Ishikawa (cell line): ENCODE measurements at regions not wholly inside any gene's neighbourhood (a gene's known extent, or its start where the extent isn't known, plus 50 kb on each side); places are given as distances from the start of the nearest gene placed in this dataset.

Source experiments
- CEBPB ChIP-seq: IDR thresholded peaks from 2 replicates; pipeline ENCODE4 v1.6.1; 2012
- CREB1 ChIP-seq: IDR thresholded peaks from 2 replicates; pipeline ENCODE4 v1.6.1; 2012; ENCODE audit warnings: low read depth
- EGR1 ChIP-seq: IDR thresholded peaks from 2 replicates; pipeline ENCODE4 v1.6.1; 2012
- EP300 ChIP-seq: IDR thresholded peaks from 2 replicates; pipeline ENCODE4 v1.6.1; 2012; ENCODE audit warnings: borderline replicate concordance
- FOXM1 ChIP-seq: IDR thresholded peaks from 2 replicates; pipeline ENCODE4 v1.6.1; 2012; ENCODE audit warnings: low read depth, borderline replicate concordance
- NFIC ChIP-seq: IDR thresholded peaks from 2 replicates; pipeline ENCODE4 v1.6.1; 2012
- RAD21 ChIP-seq: IDR thresholded peaks from 2 replicates; pipeline ENCODE4 v1.6.1; 2012; ENCODE audit warnings: low read depth
- TAF1 ChIP-seq: IDR thresholded peaks from 2 replicates; pipeline ENCODE4 v1.6.1; 2012; ENCODE audit warnings: low read depth, mild to moderate bottlenecking
- TCF12 ChIP-seq: IDR thresholded peaks from 2 replicates; pipeline ENCODE4 v1.6.1; 2012; ENCODE audit warnings: low read depth
- TEAD4 ChIP-seq: IDR thresholded peaks from 2 replicates; pipeline ENCODE4 v1.6.1; 2012
- YY1 ChIP-seq: IDR thresholded peaks from 2 replicates; pipeline ENCODE4 v1.6.1; 2012; ENCODE audit warnings: low read depth
- ZBTB7A ChIP-seq: IDR thresholded peaks from 2 replicates; pipeline ENCODE4 v1.6.1; 2012; ENCODE audit warnings: low read depth
- TF ChIP-seq, protein P1 (sequence below): IDR thresholded peaks from 2 replicates; pipeline ENCODE4 v1.6.1; 2012
- TF ChIP-seq, protein P2 (sequence below): IDR thresholded peaks from 2 replicates; pipeline ENCODE4 v1.6.1; 2012; ENCODE audit warnings: low read depth, mild to moderate bottlenecking
- TF ChIP-seq, protein P3 (sequence below): IDR thresholded peaks from 2 replicates; pipeline ENCODE4 v1.6.1; 2012

DNA sequence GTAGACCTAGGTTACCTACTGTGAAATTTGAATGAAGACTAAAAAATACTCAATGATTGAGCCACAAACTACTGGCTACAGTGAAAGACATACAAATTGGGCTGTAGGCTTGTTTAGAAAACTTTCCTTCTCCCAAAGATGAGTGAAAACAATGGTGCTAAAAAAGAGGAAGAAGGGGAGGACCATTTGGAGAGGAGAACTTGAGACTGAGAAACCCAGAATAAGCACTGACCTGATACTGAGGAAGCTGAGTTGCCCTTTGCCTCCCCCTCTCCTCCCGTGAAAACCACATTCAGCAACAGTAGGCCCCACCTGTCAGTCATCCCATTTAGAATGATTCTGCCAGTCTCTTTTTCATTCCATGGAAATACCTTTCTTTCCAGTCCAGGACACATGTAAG is 484.0 kb upstream of the TGFBR2 start:
- TF ChIP-seq, protein P1, sequence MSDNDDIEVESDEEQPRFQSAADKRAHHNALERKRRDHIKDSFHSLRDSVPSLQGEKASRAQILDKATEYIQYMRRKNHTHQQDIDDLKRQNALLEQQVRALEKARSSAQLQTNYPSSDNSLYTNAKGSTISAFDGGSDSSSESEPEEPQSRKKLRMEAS: no peak
- TF ChIP-seq, protein P2, sequence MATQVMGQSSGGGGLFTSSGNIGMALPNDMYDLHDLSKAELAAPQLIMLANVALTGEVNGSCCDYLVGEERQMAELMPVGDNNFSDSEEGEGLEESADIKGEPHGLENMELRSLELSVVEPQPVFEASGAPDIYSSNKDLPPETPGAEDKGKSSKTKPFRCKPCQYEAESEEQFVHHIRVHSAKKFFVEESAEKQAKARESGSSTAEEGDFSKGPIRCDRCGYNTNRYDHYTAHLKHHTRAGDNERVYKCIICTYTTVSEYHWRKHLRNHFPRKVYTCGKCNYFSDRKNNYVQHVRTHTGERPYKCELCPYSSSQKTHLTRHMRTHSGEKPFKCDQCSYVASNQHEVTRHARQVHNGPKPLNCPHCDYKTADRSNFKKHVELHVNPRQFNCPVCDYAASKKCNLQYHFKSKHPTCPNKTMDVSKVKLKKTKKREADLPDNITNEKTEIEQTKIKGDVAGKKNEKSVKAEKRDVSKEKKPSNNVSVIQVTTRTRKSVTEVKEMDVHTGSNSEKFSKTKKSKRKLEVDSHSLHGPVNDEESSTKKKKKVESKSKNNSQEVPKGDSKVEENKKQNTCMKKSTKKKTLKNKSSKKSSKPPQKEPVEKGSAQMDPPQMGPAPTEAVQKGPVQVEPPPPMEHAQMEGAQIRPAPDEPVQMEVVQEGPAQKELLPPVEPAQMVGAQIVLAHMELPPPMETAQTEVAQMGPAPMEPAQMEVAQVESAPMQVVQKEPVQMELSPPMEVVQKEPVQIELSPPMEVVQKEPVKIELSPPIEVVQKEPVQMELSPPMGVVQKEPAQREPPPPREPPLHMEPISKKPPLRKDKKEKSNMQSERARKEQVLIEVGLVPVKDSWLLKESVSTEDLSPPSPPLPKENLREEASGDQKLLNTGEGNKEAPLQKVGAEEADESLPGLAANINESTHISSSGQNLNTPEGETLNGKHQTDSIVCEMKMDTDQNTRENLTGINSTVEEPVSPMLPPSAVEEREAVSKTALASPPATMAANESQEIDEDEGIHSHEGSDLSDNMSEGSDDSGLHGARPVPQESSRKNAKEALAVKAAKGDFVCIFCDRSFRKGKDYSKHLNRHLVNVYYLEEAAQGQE: no peak
- TF ChIP-seq RAD21 (no peak), CREB1 (no peak), FOXM1 (no peak)

DNA sequence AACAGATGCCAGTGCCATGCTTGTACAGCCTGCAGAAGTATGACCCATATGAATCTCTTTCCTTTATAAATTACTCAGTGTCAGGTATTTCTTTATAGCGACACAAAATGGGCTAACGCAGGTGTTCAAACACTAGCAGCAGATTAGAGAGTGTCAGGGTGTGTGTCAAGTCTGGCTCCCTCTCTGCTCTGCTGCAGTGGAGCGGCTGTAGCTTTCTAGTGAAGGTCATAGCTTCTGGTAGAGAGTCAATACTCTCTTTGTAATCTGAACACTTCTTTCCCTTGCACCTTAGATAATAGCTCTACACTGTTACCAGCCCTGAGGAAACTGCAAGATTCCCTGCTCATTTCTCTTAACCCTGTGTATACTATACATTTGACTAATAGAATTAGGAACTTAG is 483.2 kb upstream of the TGFBR2 start:
- TF ChIP-seq, protein P3, sequence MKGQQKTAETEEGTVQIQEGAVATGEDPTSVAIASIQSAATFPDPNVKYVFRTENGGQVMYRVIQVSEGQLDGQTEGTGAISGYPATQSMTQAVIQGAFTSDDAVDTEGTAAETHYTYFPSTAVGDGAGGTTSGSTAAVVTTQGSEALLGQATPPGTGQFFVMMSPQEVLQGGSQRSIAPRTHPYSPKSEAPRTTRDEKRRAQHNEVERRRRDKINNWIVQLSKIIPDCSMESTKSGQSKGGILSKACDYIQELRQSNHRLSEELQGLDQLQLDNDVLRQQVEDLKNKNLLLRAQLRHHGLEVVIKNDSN: no peak
- TF ChIP-seq TEAD4 (no peak), TAF1 (no peak), EGR1 (no peak), NFIC (no peak), RAD21 (no peak), EP300 (no peak), TCF12 (no peak), ZBTB7A (no peak), YY1 (no peak)

DNA sequence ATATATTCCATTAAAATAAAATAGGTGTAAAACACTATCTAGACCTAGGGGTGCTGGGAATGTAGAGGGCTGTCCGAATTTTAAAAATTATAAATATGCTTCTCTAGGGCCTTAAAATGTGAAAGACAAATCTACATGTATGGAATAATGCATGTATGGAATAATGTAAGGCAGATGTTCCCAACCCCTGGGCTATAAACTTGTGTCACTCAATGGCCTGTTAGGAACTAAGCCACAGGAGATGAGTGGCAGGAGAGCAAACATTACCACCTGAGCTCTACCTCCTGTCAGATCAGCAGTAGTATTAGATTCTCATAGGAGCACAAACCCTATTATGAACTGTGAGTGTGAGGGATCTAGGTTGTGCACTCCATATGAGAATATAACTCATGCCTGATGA is 482.6 kb upstream of the TGFBR2 start:
- TF ChIP-seq EGR1: no peak
- no peak for TF ChIP-seq RAD21
- TF ChIP-seq, protein P1: no peak
- no peak for TF ChIP-seq CREB1
- TF ChIP-seq TCF12: no peak
- TF ChIP-seq NFIC: no peak
- no peak for TF ChIP-seq TEAD4

DNA sequence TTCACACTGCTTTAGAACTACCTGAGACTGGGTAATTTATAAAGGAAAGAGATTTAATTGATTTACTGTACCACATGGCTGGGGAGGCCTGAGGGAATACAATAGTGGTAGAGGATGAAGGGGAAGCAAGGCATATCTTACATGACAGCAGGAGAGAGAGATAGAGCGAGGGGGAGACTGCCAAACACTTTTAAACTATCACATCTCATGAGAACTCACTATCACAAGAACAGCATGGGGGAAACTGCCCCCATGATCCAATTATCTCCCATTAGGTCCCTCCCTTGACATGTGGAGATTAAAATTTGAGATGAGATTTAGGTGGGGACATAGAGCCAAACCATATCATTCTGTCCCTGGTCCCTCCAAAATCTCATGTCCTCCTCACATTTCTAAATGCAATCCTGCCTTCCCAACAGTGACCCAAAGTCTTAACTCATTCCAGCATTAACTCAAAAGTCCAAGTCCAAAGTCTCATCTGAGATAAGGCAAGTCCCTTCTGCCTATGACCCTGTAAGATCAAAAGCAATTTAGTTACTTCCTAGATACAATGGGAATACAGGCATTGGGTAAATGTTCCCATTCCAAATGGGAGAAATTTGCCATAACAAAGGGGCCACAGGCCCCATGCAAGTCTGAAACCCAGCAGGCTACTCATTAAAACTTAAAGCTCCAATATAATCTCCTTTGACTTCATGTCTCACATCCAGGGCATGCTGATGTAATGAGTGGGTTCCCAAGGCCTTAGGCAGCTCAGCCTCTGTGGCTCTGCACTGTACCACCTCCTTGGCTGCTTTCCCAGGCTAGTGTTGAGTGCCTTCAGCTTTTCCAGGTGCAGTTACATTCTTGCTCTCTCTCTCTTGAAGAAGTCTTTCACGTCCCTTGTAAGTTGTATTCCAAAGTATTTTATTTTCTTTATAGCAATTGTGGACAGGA is 481.7 kb upstream of the TGFBR2 start:
- TF ChIP-seq EP300: no peak
- no peak for TF ChIP-seq ZBTB7A
- peak; percentile 43; the same call in 1 of the 2 replicates for TF ChIP-seq NFIC

DNA sequence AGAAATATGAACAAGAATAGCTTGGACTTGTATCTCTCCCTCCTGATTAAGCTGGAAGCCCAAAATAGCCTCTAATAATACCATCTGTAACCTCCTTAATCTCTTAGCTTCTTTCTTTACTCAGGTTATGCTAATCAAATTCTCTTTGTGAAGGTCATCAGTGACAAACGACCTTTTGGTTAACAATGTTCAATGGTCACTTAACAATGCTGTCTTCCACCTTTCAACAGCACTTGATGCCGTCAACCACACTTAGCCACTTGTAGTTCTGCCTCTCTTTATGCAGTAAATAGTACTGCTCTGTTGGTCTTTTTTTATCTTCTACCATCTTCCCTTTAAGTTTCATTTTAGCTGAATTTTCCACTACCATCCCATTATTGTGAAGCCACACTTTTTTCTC is 476.6 kb upstream of the TGFBR2 start:
- TF ChIP-seq, protein P1: no peak
- TF ChIP-seq TCF12 (no peak), RAD21 (no peak), CREB1 (no peak)

DNA sequence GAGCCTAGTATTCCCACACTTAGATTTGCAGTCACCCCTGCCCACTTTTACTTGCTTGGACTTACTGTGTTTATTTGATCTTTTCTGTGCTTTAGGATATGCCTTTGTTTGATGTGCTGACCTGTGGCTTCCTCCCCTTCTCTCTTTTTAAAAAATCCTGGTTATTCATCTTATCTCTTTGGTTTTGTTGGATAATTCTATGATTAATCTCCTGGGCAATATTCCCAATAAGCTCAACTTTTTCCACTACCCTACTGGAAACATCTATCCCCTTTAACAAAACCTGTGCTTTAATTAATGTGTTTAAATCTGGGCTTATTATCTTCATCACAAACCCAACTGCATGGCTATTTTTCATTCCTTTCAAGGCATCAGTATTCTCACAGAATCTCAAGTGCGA is 476.0 kb upstream of the TGFBR2 start:
- TF ChIP-seq CEBPB: no peak

DNA sequence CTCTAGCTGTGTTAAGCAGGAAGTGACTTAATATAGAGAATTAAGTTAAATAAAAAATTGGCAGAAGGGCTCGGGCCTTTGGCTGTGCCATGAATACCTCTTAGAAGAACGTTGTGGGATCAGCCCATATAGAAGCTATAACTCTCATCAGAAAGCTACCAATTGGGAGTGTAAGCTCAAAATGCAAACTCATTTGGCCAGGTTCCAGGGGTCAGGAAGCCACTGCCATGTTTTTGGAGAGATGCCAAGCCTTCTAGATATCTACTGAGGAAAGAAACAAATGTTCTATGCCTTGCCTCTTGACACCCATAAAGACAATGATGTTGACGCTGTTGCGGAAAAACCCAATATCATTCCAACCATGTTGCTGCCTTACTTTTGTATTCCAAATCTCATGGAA is 475.2 kb upstream of the TGFBR2 start:
- TF ChIP-seq NFIC: peak; percentile 38; the same call in 1 of the 2 replicates
- no peak for TF ChIP-seq FOXM1

DNA sequence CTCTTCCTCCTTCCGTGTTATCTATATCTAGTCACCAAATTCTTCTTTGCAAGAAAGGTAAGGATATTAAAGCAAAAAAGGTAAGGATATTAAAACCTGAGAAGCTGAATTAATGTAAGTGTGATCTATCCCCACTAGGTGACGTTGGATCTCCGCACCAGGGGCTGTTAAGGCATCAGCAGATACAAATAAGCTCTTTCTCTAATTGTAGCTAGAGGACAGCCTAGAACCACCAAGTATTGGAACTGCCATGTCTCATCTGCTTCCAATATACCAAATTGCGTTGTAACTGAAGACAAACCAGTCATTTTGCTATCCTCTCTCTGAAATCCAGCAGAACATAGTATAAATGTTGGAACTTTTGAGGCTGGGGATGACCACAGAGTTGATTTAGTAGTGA is 471.2 kb upstream of the TGFBR2 start:
- TF ChIP-seq NFIC (no peak), ZBTB7A (no peak), EGR1 (no peak), YY1 (no peak), TEAD4 (no peak), FOXM1 (no peak), TAF1 (no peak), CREB1 (no peak), RAD21 (no peak; the same call in 1 of the 2 replicates), TCF12 (no peak), EP300 (no peak), CEBPB (no peak)
- TF ChIP-seq, protein P2: no peak
- TF ChIP-seq, protein P1: no peak
- TF ChIP-seq, protein P3: no peak
